SU-DHL-6 (cell line): ENCODE measurements at regions not wholly inside any gene's neighbourhood (a gene's known extent, or its start where the extent isn't known, plus 50 kb on each side); places are given as distances from the start of the nearest gene placed in this dataset.

Experiments used
- H2AFZ ChIP-seq: fragments of 200-600 bp; sonication (generic); 2 replicates; pipeline ENCODE4 v1.6.1; 2014; ENCODE audit warnings: low read depth, mild to moderate bottlenecking, moderate library complexity, mixed read lengths, antibody characterized with exemption, low read length; ENCODE audit not compliant: severe bottlenecking
- H3F3A ChIP-seq: fragments of 200-600 bp; shearing (Covaris generic); 2 replicates; pipeline ENCODE4 v1.6.0; 2016; ENCODE audit warnings: antibody characterized with exemption, mild to moderate bottlenecking; ENCODE audit not compliant: insufficient read depth
- H3K27ac ChIP-seq: fragments of 200-600 bp; sonication (generic); 2 replicates; pipeline ENCODE4 v1.5.1; 2016; ENCODE audit warnings: low read depth, mild to moderate bottlenecking, low read length, moderate library complexity, mixed read lengths
- H3K27me3 ChIP-seq: fragments of 200-600 bp; sonication (generic), shearing (Covaris generic); 2 replicates; pipeline ENCODE4 v1.6.0; 2014; ENCODE audit warnings: mild to moderate bottlenecking, low read length
- H3K36me3 ChIP-seq: fragments of 200-600 bp; sonication (generic); 2 replicates; pipeline ENCODE4 v1.6.1; 2014; ENCODE audit warnings: mild to moderate bottlenecking, low read length, mixed read lengths
- H3K4me2 ChIP-seq: fragments of 300-600, 200-600 bp; shearing (Covaris generic), sonication (generic); 2 replicates; pipeline ENCODE4 v1.6.0; 2014; ENCODE audit warnings: low read length, low read depth, mild to moderate bottlenecking; ENCODE audit not compliant: poor library complexity, severe bottlenecking
- H3K4me3 ChIP-seq: fragments of 200-600 bp; sonication (generic); 2 replicates; pipeline ENCODE4 v1.5.1; 2014; ENCODE audit warnings: antibody characterized with exemption, low read length, mild to moderate bottlenecking, mixed read lengths; ENCODE audit not compliant: insufficient read depth, poor library complexity, severe bottlenecking
- H3K79me2 ChIP-seq: fragments of 200-600 bp; sonication (generic); 2 replicates; pipeline ENCODE4 v1.6.1; 2014; ENCODE audit warnings: mild to moderate bottlenecking, low read length, moderate library complexity; ENCODE audit not compliant: insufficient read depth
- H3K9ac ChIP-seq: fragments of 200-600 bp; sonication (generic); 2 replicates; pipeline ENCODE4 v1.7.0; 2014; ENCODE audit warnings: mild to moderate bottlenecking, low read length
- H3K9me2 ChIP-seq: fragments of 200-600 bp; sonication (generic); replicated peaks from 2 replicates; pipeline ENCODE4 v1.6.1; 2014; ENCODE audit warnings: low read length; ENCODE audit not compliant: insufficient read depth
- H3K9me3 ChIP-seq: fragments of 200-600 bp; sonication (generic); 2 replicates; pipeline ENCODE4 v1.6.1; 2014; ENCODE audit warnings: low read length, mixed read lengths; ENCODE audit not compliant: insufficient read depth
- H4K20me1 ChIP-seq: fragments of 200-600 bp; sonication (generic); 2 replicates; pipeline ENCODE4 v1.6.1; 2014; ENCODE audit warnings: low read depth, mild to moderate bottlenecking, antibody characterized with exemption, low read length, moderate library complexity, mixed read lengths
- CTCF ChIP-seq: fragments of 200-600 bp; sonication (generic); IDR thresholded peaks from one replicate; pipeline ENCODE4 v1.5.1; 2017; ENCODE audit warnings: antibody characterized with exemption, mild to moderate bottlenecking, low read length, moderate library complexity; ENCODE audit not compliant: insufficient read depth, poor library complexity, severe bottlenecking
- EZH2phosphoT487 ChIP-seq: fragments of 200-600 bp; sonication (generic), shearing (Covaris generic); conservative IDR thresholded peaks from 2 replicates; pipeline ENCODE4 v1.6.1; 2018; ENCODE audit warnings: mild to moderate bottlenecking, antibody characterized with exemption, low read length, moderate library complexity, mixed read lengths

GRCh38 chr6:155654474-155654873 is 198.8 kb upstream of the NOX3 start:
- Histone ChIP-seq H3K27ac (no peak overlapping the region), H3K4me3 (no peak overlapping the region), H3K9me3 (peaks cover 6% of the 10 kb centered on the region; the same call in 1 of the 2 replicates), H3K4me2 (no peak overlapping the region), H2AFZ (no peak overlapping the region), H3K36me3 (no peaks in the 10 kb centered on the region), H3K27me3 (no peaks in the 10 kb centered on the region), H3K9me2 (no peaks in the 10 kb centered on the region), H3K79me2 (no peaks in the 10 kb centered on the region), H4K20me1 (no peaks in the 10 kb centered on the region), H3F3A (no peaks in the 10 kb centered on the region), H3K9ac (no peak overlapping the region)
- TF ChIP-seq EZH2phosphoT487 (no peak), CTCF (no peak)

GRCh38 chr6:155648301-155648700 is 192.7 kb upstream of the NOX3 start:
- Histone ChIP-seq H4K20me1 (no peaks in the 10 kb centered on the region), H2AFZ (no peak overlapping the region), H3K27me3 (no peaks in the 10 kb centered on the region), H3K9me3 (no peaks in the 10 kb centered on the region), H3K9me2 (no peaks in the 10 kb centered on the region), H3K4me2 (no peak overlapping the region), H3K9ac (no peak overlapping the region), H3K36me3 (no peaks in the 10 kb centered on the region), H3K27ac (no peak overlapping the region), H3K79me2 (no peaks in the 10 kb centered on the region), H3F3A (no peaks in the 10 kb centered on the region), H3K4me3 (no peak overlapping the region)
- TF ChIP-seq CTCF = no peak
- no peak for TF ChIP-seq EZH2phosphoT487

GRCh38 chr6:155647354-155647753 is 191.7 kb upstream of the NOX3 start:
- no peak overlapping the region for H3K4me3 ChIP-seq
- H3K9me2 ChIP-seq = no peaks in the 10 kb centered on the region
- TF ChIP-seq EZH2phosphoT487 (no peak), CTCF (no peak)
- no peaks in the 10 kb centered on the region for H3K9me3 ChIP-seq
- H2AFZ ChIP-seq = no peak overlapping the region
- no peaks in the 10 kb centered on the region for H3K79me2 ChIP-seq
- H3K9ac ChIP-seq = no peak overlapping the region
- no peaks in the 10 kb centered on the region for H3K36me3 ChIP-seq
- no peaks in the 10 kb centered on the region for H3K27me3 ChIP-seq
- H3K27ac ChIP-seq = no peak overlapping the region
- no peaks in the 10 kb centered on the region for H4K20me1 ChIP-seq
- no peak overlapping the region for H3K4me2 ChIP-seq
- no peaks in the 10 kb centered on the region for H3F3A ChIP-seq
